HepG2 (cell line): ENCODE measurements at regions not wholly inside any gene's neighbourhood (a gene's known extent, or its start where the extent isn't known, plus 50 kb on each side); places are given as distances from the start of the nearest gene placed in this dataset.

Experiments
- ASH2L ChIP-seq: fragments of 300-600, 200-600 bp; sonication (generic); IDR thresholded peaks from 2 replicates; pipeline ENCODE4 v1.7.0; 2017; ENCODE audit warnings: low read depth, mild to moderate bottlenecking, moderate library complexity, mixed read lengths, low read length; ENCODE audit not compliant: insufficient read length
- BRD4 ChIP-seq: sonication (generic); formaldehyde crosslinking; IDR thresholded peaks from 2 replicates; pipeline ENCODE4 v1.4.0; 2020; ENCODE audit warnings: missing genetic modification reagents
- CBX5 ChIP-seq: sonication (generic); formaldehyde crosslinking; IDR thresholded peaks from 2 replicates; pipeline ENCODE4 v1.4.0; 2020; ENCODE audit warnings: missing genetic modification reagents, borderline replicate concordance
- CSRNP2 ChIP-seq: sonication (generic); formaldehyde crosslinking; conservative IDR thresholded peaks from 2 replicates; pipeline ENCODE4 v1.8.0; 2022; ENCODE audit warnings: low read depth, missing genetic modification reagents
- ELF3 ChIP-seq: IDR thresholded peaks from 2 replicates; pipeline ENCODE4 v1.6.1; 2016; ENCODE audit warnings: missing genetic modification reagents, missing compliant biosample characterization
- FOXM1 ChIP-seq: sonication (generic); formaldehyde crosslinking; IDR thresholded peaks from 2 replicates; pipeline ENCODE4 v1.5.0; 2020; ENCODE audit warnings: missing genetic modification reagents
- GLI4 ChIP-seq: sonication (generic); formaldehyde crosslinking; IDR thresholded peaks from 2 replicates; pipeline ENCODE4 v1.5.1; 2020; ENCODE audit warnings: missing genetic modification reagents, mild to moderate bottlenecking, moderate library complexity, borderline replicate concordance
- GPN1 ChIP-seq: sonication (generic); formaldehyde crosslinking; IDR thresholded peaks from 2 replicates; pipeline ENCODE4 v1.5.1; 2020; ENCODE audit warnings: missing genetic modification reagents, borderline replicate concordance
- HNRNPUL1 ChIP-seq: fragments of 200-400 bp; formaldehyde crosslinking; IDR thresholded peaks from 2 replicates; pipeline ENCODE4 v1.6.1; 2017; ENCODE audit warnings: low read depth, mild to moderate bottlenecking, low read length, moderate library complexity
- KMT2B ChIP-seq: IDR thresholded peaks from 2 replicates; pipeline ENCODE4 v1.6.1; 2016; ENCODE audit warnings: missing genetic modification reagents, missing compliant biosample characterization
- MEIS1 ChIP-seq: sonication (generic); formaldehyde crosslinking; IDR thresholded peaks from 2 replicates; pipeline ENCODE4 v1.9.0; 2021; ENCODE audit warnings: mild to moderate bottlenecking, missing genetic modification reagents, moderate library complexity, borderline replicate concordance
- MLX ChIP-seq: IDR thresholded peaks from 2 replicates; pipeline ENCODE4 v1.6.1; 2016
- NFKB2 ChIP-seq: sonication (generic); formaldehyde crosslinking; IDR thresholded peaks from 2 replicates; pipeline ENCODE4 v1.4.0; 2020; ENCODE audit warnings: missing genetic modification reagents, borderline replicate concordance
- SMARCE1 ChIP-seq: fragments of 450-650 bp; IDR thresholded peaks from 2 replicates; pipeline ENCODE4 v1.6.1; 2017; ENCODE audit warnings: borderline replicate concordance
- ZNF17 ChIP-seq: sonication (generic); formaldehyde crosslinking; IDR thresholded peaks from 2 replicates; pipeline ENCODE4 v1.5.0; 2020; ENCODE audit warnings: mild to moderate bottlenecking, missing genetic modification reagents
- ZNF274 ChIP-seq: sonication (generic); formaldehyde crosslinking; IDR thresholded peaks from 2 replicates; pipeline ENCODE4 v1.5.1; 2020; ENCODE audit warnings: mild to moderate bottlenecking, missing genetic modification reagents
- ZNF550 ChIP-seq: sonication (generic); formaldehyde crosslinking; IDR thresholded peaks from 2 replicates; pipeline ENCODE4 v1.4.0; 2020; ENCODE audit warnings: mild to moderate bottlenecking, missing genetic modification reagents, borderline replicate concordance
- ZNF670 ChIP-seq: sonication (generic); formaldehyde crosslinking; IDR thresholded peaks from 2 replicates; pipeline ENCODE4 v1.8.0; 2022; ENCODE audit warnings: mild to moderate bottlenecking, missing genetic modification reagents, borderline replicate concordance
- ZNF878 ChIP-seq: sonication (generic); formaldehyde crosslinking; IDR thresholded peaks from 2 replicates; pipeline ENCODE4 v1.8.1; 2023; ENCODE audit warnings: mild to moderate bottlenecking, missing genetic modification reagents, moderate library complexity
- ZSCAN12 ChIP-seq: sonication (generic); formaldehyde crosslinking; IDR thresholded peaks from 2 replicates; pipeline ENCODE4 v1.9.0; 2021; ENCODE audit warnings: mild to moderate bottlenecking, missing genetic modification reagents
- ZSCAN20 ChIP-seq: sonication (generic); formaldehyde crosslinking; IDR thresholded peaks from 2 replicates; pipeline ENCODE4 v1.4.0; 2020; ENCODE audit warnings: missing genetic modification reagents, mild to moderate bottlenecking, borderline replicate concordance
- TF ChIP-seq, protein P1 (sequence below): sonication (generic); formaldehyde crosslinking; IDR thresholded peaks from one replicate; pipeline ENCODE4 v1.5.1; 2020; ENCODE audit warnings: mild to moderate bottlenecking, missing genetic modification reagents; ENCODE audit errors: not compliant biosample characterization

DNA sequence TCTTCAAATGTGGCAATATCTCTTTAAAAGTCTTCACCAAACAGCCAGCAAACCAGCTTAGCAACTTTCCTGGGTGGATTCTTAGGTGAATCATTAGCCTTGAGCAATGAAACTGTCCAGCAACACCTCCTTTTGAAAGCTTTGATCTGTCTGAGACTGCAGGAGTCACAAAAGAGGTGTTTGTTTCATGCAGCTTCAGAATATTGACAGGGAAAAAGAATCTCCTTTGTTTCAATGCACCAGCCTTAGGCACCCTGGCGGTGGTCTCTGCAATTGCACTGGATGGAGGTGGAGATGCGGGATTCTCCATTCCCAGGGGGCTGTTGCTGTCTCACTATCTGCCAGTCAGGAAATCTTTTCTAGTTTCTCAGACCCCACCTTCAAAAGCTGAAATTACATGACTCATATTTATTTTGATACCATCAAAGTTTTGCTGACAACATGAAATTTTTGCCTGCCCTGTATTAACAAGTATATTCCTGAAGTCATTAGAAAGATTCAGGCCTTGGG lies 76.0 kb upstream of the DSG1 start (continued):
- TF ChIP-seq ZNF878 (CRISPR knock-in tag) = no peak
- TF ChIP-seq ZNF274 (CRISPR knock-in tag) = no peak
- no peak for TF ChIP-seq BRD4 (CRISPR knock-in tag)
- TF ChIP-seq ELF3 (CRISPR knock-in tag) = peak; percentile 81
- TF ChIP-seq MLX (CRISPR knock-in tag) = 0 out of 2 replicates have a peak, but pooled peaks have one; percentile 43
- no peak for TF ChIP-seq ZSCAN20
- no peak for TF ChIP-seq ZNF17 (CRISPR knock-in tag)
- TF ChIP-seq NFKB2 = no peak
- no peak for TF ChIP-seq CSRNP2
- TF ChIP-seq SMARCE1 = no peak
- TF ChIP-seq GLI4 (CRISPR knock-in tag) = no peak
- TF ChIP-seq MEIS1 (CRISPR knock-in tag) = no peak
- TF ChIP-seq HNRNPUL1 = peak; percentile 44; the same call in 1 of the 2 replicates
- no peak for TF ChIP-seq ZNF670 (CRISPR knock-in tag)
- TF ChIP-seq GPN1 (CRISPR knock-in tag) = no peak
- 0 out of 2 replicates have a peak, but pooled peaks have one; percentile 16 for TF ChIP-seq KMT2B (CRISPR knock-in tag)
- peak; percentile 72 for TF ChIP-seq ASH2L
- TF ChIP-seq FOXM1 (CRISPR knock-in tag) = no peak
- TF ChIP-seq, protein P1, sequence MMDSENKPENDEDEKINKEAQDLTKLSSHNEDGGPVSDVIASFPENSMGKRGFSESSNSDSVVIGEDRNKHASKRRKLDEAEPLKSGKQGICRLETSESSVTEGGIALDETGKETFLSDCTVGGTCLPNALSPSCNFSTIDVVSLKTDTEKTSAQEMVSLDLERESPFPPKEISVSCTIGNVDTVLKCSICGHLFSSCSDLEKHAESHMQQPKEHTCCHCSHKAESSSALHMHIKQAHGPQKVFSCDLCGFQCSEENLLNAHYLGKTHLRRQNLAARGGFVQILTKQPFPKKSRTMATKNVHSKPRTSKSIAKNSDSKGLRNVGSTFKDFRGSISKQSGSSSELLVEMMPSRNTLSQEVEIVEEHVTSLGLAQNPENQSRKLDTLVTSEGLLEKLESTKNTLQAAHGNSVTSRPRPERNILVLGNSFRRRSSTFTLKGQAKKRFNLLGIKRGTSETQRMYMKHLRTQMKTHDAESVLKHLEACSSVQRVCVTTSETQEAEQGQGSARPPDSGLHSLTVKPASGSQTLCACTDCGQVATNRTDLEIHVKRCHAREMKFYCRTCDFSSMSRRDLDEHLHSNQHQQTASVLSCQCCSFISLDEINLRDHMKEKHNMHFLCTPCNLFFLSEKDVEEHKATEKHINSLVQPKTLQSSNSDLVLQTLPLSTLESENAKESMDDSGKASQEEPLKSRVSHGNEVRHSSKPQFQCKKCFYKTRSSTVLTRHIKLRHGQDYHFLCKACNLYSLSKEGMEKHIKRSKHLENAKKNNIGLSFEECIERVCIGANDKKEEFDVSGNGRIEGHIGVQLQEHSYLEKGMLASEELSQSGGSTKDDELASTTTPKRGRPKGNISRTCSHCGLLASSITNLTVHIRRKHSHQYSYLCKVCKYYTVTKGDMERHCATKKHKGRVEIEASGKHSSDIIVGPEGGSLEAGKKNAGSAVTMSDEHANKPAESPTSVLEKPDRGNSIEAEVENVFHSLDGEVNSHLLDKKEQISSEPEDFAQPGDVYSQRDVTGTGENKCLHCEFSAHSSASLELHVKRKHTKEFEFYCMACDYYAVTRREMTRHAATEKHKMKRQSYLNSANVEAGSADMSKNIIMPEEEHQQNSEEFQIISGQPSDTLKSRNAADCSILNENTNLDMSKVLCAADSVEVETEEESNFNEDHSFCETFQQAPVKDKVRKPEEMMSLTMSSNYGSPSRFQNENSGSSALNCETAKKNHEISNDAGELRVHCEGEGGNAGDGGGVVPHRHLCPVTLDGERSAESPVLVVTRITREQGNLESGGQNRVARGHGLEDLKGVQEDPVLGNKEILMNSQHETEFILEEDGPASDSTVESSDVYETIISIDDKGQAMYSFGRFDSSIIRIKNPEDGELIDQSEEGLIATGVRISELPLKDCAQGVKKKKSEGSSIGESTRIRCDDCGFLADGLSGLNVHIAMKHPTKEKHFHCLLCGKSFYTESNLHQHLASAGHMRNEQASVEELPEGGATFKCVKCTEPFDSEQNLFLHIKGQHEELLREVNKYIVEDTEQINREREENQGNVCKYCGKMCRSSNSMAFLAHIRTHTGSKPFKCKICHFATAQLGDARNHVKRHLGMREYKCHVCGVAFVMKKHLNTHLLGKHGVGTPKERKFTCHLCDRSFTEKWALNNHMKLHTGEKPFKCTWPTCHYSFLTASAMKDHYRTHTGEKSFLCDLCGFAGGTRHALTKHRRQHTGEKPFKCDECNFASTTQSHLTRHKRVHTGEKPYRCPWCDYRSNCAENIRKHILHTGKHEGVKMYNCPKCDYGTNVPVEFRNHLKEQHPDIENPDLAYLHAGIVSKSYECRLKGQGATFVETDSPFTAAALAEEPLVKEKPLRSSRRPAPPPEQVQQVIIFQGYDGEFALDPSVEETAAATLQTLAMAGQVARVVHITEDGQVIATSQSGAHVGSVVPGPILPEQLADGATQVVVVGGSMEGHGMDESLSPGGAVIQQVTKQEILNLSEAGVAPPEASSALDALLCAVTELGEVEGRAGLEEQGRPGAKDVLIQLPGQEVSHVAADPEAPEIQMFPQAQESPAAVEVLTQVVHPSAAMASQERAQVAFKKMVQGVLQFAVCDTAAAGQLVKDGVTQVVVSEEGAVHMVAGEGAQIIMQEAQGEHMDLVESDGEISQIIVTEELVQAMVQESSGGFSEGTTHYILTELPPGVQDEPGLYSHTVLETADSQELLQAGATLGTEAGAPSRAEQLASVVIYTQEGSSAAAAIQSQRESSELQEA (CRISPR knock-in tag) = no peak
- no peak for TF ChIP-seq ZSCAN12 (CRISPR knock-in tag)
- TF ChIP-seq CBX5 = peak; percentile 61; the same call in 1 of the 2 replicates
- TF ChIP-seq ZNF550 (CRISPR knock-in tag) = no peak
